LoVo (cell line): ENCODE measurements at regions not wholly inside any gene's neighbourhood (a gene's known extent, or its start where the extent isn't known, plus 50 kb on each side); places are given as distances from the start of the nearest gene placed in this dataset.

Experiments used
- DNase-seq: peaks from one replicate; pipeline ENCODE4 v3.0.0-alpha.2; 2016; ENCODE audit warnings: low spot score

DNA sequence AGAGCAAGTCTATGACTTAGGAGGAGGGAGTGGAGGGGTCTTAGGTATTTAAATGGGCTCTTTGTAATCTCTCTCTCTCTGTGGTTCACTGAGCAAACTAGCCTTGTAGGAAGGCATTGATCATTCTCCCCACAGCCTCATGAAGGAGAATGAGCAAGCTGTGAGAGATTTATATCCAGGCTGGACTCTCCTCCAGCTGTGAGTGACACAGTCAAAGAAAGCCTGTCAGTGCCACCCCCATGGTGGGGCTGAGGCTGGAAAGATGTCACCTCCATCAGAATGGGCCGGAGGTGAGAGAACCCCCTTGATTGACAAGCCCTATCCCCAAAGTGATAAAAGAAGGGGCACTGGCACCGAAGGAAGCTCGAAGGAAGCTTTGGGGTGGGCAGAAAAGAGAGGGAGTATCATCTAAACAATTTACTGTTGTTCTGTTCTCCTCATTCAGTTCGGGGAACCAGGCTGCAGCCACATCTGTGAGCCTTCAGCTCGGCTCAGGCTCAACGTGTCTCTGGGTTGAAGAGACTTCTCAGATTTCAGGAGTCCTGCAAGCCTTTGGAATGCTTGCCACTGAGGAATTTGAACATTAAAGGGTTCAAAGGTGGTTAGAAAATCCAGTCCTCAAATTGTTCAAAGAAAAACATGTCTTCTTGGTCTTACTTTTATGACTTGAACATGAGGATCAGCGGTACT, 538.2 kb upstream of the ZNF462 start:
- no peak for DNase-seq

DNA sequence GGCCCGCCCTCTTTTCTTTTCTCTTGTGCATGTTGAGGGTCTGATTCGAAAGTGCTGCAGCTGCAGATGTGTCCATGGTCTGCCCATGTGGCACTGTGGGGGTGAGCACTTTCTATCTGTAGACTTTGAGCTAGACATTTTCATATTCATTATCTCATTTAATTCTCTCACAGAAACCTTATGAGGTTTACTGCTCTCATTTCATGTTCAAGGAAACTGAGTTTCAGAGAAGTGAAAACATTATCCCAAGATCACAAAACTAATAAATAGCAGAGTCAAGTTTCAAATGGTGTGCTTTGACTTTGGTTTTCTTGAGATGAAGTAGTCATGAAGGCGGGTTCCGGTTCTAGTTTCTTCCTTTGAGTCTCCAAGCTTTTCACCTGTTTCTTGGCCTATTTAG, 536.5 kb upstream of the ZNF462 start:
- no peak for DNase-seq

DNA sequence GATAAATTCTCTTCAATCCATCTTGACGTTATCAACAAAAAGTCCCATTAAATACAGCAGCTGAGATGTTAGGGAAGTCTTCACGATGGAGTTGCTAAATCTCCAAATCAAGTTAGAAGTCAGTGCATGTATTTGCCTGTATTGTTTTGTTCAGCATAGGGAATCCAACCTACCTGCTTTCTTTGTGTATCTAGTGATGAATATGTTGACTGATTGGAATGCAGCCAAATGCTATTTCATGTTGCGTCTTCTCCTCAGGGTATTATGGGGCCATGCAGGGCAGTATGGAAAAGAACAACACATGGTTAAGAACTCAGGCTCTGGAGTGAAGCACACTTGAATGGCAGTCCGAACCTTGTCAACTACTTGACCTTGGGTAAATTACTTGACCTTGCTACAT, 529.5 kb upstream of the ZNF462 start:
- peak; percentile 6 for DNase-seq

DNA sequence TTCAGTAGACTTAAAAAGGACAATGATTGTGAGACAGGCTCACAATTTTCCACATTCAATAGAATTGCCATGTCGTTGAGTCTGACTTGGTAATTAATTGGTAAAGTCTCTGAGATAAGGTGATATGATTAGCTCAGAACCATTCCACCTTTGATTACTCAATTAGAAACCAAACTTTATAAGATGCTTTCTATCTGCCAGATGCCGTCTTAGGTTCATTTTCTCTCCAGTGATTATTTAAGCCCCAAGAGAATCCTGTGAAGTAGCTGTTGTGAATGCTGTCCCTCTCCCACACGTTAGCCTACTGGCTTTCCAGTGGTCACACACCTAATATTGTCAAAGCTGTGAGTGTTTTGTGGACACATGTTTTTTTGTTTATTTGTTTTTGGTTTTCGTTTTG, 528.9 kb upstream of the ZNF462 start:
- DNase-seq, result no peak

- DNase-seq, result no peak
Measured at GRCh38 chr9:106339882-106340281, 523.1 kb upstream of the ZNF462 start.

GRCh38 chr9:106350777-106351176, 512.2 kb upstream of the ZNF462 start:
- no peak for DNase-seq

DNA sequence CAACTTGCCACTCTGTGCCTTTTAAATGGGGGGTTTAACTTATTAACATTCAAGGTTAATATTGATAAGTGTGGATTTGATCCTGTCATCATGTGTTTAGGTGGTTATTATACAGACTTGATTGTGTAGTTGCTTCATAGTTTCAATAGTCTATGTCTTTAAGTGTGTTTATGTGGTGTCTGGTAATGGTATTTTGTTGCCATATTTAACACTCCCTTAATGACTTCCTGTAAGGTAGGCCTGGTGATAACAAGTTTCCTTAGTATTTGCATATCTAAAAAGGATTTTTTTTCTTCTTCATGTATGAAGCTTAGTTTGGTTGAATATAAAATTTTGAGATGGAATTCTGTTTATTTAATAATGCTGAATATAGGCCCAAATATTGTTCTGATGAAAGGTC, 506.0 kb upstream of the ZNF462 start:
- DNase-seq, result no peak

DNA sequence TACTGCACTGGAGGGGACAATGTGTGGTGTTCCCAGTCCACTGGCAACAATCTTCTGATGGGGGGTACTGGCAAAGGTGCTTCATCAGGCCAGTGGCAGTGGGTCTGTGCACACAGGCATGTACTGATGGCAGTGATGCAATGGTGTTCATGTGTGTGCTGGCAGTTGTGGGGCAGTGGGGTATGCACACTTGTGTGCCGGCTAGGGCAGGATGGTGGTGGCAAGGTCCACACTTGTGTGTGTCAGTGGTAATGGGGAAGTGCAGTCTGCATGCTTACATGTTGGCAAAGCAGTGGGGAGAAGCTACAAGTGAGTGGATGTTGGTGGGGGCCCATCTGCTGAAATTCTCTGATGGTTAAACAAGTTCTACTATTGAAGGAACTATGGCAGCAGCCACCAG, 504.6 kb upstream of the ZNF462 start:
- DNase-seq, result no peak

DNA sequence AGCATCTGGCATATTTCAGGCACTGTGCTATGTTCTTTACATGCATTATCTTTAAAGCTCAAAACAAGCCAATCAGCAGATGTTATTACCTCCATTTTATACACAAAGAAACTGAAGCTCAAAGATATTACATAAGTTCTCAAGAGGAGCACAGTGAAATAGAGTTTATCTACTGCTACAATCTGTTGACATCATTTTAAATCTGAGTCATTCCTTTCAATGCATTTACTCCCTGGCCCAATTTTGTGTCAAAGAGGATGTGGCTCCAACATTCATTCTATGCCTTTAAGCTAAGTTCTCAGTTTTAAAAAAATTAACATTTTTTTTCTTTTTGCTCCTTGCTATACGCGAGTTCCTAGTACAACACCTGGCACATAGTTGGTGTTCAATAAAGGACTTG, 486.3 kb upstream of the ZNF462 start:
- no peak for DNase-seq

- no peak for DNase-seq
Measured at GRCh38 chr9:106383072-106383471, 479.9 kb upstream of the ZNF462 start.

DNA sequence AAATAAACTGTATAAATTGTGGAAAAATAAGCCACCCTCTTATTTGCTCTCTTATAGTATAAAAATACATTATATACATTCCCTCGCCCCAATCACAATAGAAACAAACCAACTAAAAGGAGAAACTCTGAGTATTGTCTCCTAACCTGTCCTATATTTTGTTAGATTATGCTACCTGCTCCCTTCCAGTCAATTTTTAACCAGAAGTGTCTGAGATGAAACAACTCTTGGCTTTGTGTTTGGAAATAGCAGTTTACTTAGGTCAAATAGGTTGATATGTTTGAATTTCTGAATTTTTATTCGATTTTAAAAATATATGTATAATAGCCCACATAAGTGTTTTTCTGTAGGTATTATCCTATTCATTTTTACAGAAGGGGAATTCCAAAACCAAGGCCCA, 475.0 kb upstream of the ZNF462 start:
- DNase-seq, result no peak

DNA sequence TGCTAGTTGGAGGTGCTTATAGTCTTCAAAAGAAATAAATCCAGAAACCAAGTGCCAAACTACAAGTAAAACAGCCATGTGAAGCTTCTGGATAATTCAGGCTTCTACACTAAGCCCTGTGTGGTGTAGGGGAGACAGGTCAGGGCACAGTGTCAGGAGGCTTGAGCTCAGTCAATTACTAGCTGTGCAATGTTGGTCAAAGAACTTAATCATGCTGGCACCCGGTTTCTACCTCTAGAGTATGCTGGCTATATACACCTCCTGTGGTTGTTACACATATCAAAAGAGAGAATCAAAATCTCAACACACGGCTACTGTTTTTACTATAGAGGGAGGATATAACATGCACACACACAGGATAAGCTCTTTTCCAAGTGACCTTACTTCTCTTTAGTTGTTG, 469.7 kb upstream of the ZNF462 start:
- DNase-seq, result no peak

DNA sequence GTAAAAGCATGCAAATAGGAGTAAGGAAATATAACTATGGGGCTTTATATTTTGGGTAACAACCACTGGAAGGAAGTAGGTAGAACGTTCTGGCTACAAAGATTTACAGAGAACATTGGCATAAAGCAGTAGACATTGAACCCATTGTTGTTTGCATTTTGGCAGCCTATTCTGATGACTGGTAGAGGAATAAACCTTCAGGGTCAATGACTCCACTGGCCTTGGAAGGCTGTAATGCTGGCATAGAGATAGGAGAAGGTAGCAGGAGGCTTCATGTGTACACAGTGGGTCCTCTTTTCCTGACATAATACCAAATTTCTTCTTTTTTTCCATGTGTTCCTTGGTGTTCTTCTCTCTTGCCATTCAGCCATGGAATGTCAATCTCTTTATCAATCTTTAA, 462.8 kb upstream of the ZNF462 start:
- no peak for DNase-seq

- DNase-seq, result no peak
Measured at GRCh38 chr9:106400950-106401349, 462.0 kb upstream of the ZNF462 start.

DNA sequence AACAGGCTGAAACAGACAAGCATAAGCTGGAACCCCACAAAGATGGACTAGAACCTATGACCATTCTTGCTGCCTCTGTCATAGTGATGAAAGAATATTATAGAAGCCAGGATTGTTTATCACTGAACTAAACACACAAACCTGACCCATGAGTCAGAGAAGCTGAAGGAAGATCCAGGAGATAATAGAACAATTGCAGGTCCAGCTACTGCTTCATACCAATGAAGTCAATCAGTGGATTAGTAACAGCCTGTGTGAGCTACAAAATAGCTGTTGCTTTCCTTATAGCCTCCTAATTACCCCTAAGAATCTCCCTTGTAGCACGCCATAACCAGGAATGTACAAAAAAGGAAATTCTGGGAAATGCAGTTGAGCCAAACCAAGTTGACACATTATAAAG, 459.9 kb upstream of the ZNF462 start:
- no peak for DNase-seq

DNA sequence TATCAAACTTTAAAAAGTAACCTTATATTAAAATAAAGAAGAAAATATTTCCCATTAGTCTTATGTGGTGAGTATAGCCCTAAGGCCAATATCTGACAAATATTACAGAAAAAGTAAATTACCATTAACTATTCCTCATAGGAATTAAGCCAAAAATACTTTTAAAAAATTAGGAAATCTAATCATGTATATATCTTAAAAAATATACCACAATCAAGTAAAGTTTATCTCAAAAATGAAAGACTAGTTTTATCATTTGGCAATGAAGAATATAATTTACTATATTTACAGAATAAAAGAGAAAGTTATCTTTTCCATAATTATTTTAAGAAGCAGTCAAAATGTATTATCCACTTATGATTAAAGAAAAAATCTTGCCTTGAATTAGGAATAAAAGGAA, 458.8 kb upstream of the ZNF462 start:
- DNase-seq, result no peak

DNA sequence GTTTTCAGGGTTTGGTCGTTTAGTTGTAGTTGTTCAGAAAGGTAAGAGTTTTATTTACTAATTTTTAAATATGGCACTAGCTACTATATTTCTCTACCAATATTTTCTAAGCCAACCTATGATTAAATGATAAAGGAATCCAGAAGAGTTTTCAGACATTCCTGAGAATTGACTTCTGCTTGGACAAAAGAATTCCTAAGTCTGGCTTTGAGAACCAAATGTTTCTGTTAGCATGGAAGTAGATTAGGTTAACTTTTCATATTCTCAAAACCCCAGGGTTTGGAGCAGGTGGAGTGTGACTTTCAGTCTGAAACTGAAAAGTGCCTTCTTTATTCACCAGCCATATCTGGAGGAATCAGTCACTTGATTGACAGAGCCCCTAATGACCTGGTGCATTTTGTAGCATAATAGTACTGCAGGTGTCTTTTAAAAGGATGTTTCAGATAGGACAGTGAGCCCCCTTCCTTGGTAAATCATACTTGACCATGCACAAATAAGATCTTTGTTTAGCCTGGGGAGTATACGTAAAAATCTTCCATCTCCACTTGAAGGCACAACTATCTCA, 457.0 kb upstream of the ZNF462 start:
- no peak for DNase-seq

GRCh38 chr9:106414042-106414441, 448.9 kb upstream of the ZNF462 start:
- DNase-seq, result no peak

DNA sequence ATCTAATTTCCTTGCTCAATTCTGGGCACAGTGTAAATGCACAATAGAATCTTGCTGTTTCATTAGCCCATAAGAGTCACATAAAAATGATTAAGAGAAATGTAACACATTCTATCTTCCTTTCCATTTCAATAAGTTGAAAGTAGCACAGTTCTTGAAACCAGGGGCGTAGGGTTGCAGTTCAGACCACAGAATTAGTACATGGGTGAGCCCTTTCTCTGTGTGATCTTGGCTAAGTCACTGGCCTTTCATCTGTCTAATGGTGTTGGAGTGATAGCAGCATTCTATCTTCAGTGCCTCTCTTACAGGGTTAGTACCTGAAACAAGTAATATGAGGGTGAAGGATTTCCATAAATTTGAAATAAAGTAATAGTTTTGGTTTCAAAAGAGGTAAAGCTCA, 445.3 kb upstream of the ZNF462 start:
- no peak for DNase-seq

DNA sequence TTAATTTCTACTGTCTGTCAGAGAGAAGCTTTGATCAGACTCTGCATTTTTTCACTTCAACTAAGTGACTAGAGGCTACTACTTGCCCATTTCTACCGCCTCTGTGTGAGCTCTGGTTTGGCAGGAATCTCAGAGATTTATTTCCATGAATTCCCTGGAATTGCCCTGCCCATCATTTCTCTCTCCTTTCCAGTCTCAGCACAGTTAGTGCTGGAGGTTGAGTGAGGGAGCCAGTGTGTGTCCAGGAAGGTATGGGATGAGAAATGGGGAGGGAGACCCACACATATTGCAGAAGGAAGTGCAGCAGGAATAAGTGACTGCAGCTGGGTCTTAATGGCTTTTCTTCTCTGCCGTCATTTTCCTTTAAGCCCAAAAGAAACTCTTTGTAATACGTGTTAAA, 443.1 kb upstream of the ZNF462 start:
- no peak for DNase-seq

GRCh38 chr9:106420511-106420944, 442.4 kb upstream of the ZNF462 start:
- DNase-seq, result no peak

DNA sequence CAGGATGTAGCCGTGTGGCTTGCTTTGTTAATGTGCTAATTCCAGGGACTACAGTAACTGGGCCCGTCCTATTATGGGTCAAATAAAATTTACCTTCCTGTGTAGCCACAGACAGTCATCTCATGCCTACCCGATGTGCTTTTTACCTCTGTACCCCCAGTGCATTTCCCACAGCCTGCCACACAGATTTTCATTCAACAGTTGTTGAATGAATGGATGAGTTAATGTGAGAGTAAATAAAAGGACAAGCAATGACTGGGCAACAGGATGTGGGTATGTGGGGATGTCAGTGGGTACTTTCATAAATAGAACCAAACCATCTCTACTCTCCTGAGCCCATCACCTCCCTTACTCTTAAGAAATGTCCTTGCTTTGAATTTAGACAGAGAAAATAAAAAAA, 441.2 kb upstream of the ZNF462 start:
- no peak for DNase-seq

- no peak for DNase-seq
Measured at GRCh38 chr9:106423575-106423974, 439.4 kb upstream of the ZNF462 start.

- DNase-seq, result no peak
Measured at GRCh38 chr9:106432631-106433030, 430.3 kb upstream of the ZNF462 start.
